Natural killer cell (primary cell): ENCODE measurements at regions not wholly inside any gene's neighbourhood (a gene's known extent, or its start where the extent isn't known, plus 50 kb on each side); places are given as distances from the start of the nearest gene placed in this dataset.

Experiments used
- ATAC-seq, 3 donors: fragments of 150-1000 bp in 2 of 3; fragments of 200-7000 bp in 1 of 3; cut with Tn5 transposase; 1 replicate in 1 of 3; 2 replicates in 2 of 3; pipeline ENCODE4 v1.10.0; 2021; ENCODE audit warnings: mild to moderate bottlenecking in 2 of 3, moderate library complexity in 2 of 3
- DNase-seq, 2 donors: peaks; one replicate each; pipeline versions ENCODE4 v3.0.0 to v3.0.0-alpha.2; 2013 to 2021; ENCODE audit warnings: mixed read lengths in 1 of 2
- H3K27ac ChIP-seq: one replicate; pipeline ENCODE4 v1.5.1; 2013; ENCODE audit warnings: mild to moderate bottlenecking, low read length
- H3K27me3 ChIP-seq: one replicate; pipeline ENCODE4 v1.6.1; 2013; ENCODE audit warnings: low read length; ENCODE audit not compliant: control insufficient read depth, insufficient read depth
- H3K36me3 ChIP-seq: one replicate; pipeline ENCODE4 v1.6.1; 2013; ENCODE audit warnings: low read length; ENCODE audit not compliant: control insufficient read depth, insufficient read depth
- H3K4me1 ChIP-seq: one replicate; pipeline ENCODE4 v1.6.1; 2013; ENCODE audit warnings: low read length; ENCODE audit not compliant: control insufficient read depth, insufficient read depth
- H3K4me3 ChIP-seq: one replicate; pipeline ENCODE4 v1.5.1; 2013; ENCODE audit warnings: low read length
- H3K9me3 ChIP-seq: one replicate; pipeline ENCODE4 v1.6.1; 2013; ENCODE audit warnings: low read length; ENCODE audit not compliant: control insufficient read depth, insufficient read depth
- H3K27ac Mint-ChIP-seq, 2 donors: one replicate each; pipeline ENCODE4 v1.8.0; 2022; ENCODE audit warnings: mild to moderate bottlenecking in 2 of 2, mixed read lengths in 2 of 2, moderate library complexity in 1 of 2
- H3K27me3 Mint-ChIP-seq, 2 donors: one replicate each; pipeline ENCODE4 v1.8.0; 2022; ENCODE audit warnings: low read depth in 2 of 2, mixed read lengths in 2 of 2
- H3K36me3 Mint-ChIP-seq: one replicate; pipeline ENCODE4 v1.8.0; 2022; ENCODE audit warnings: mixed read lengths
- H3K4me1 Mint-ChIP-seq, 2 donors: one replicate each; pipeline ENCODE4 v1.8.0; 2022; ENCODE audit warnings: mixed read lengths in 2 of 2
- H3K4me3 Mint-ChIP-seq: one replicate; pipeline ENCODE4 v1.8.0; 2022; ENCODE audit warnings: mild to moderate bottlenecking, moderate library complexity, mixed read lengths
- H3K9me3 Mint-ChIP-seq, 2 donors: one replicate each; pipeline ENCODE4 v1.8.0; 2022; ENCODE audit warnings: mixed read lengths in 2 of 2
- CTCF ChIP-seq: fragments of 200-600 bp; IDR thresholded peaks from one replicate; pipeline ENCODE4 v1.8.0; 2022; ENCODE audit warnings: antibody characterized with exemption
- WGBS: methylation state at CpG from one replicate; pipeline ENCODE4 v1.1.7; 2013; ENCODE audit warnings: missing lambda C conversion rate; ENCODE audit not compliant: insufficient coverage; 5-methylcytosine and 5-hydroxymethylcytosine counted together
- intact Hi-C: fragments of 100-400 bp; cut with micrococcal nuclease; formaldehyde crosslinking; loops from one replicate; pipeline ENCODE4 v1.14.2; 2022

DNA sequence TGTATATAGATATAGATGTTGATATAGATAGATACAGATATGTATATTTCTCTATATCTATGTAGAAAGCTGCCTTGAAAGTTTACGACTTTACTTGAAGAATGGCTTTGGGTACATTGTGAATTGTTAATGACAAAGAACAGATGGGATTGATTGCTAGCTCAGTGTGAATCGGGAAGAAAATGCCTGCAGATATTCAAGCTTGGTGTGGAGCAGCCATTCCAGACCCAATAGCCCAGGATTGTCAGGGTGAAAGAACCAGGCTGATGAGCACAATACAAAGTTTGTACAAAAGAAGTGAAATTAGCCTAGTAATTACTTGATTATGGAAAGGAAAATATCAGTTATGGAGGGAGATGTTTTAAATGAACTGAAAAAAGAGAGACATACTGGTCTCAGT is 946.2 kb downstream of the STPG2 start:
- Histone ChIP-seq H3K27me3 (no peaks in the 10 kb centered on the region), H3K4me1 (no peaks in the 10 kb centered on the region), H3K36me3 (no peaks in the 10 kb centered on the region), H3K27ac (no peak overlapping the region), H3K9me3 (no peaks in the 10 kb centered on the region), H3K4me3 (no peak overlapping the region)
- no peaks in the 10 kb centered on the region for H3K36me3 Mint-ChIP-seq
- H3K27me3 Mint-ChIP-seq, result no peaks in the 10 kb centered on the region
- 86% methylated on average over 2 of the region's 2 CpGs for WGBS
- H3K4me1 Mint-ChIP-seq, result no peaks in the 10 kb centered on the region
- TF ChIP-seq CTCF, result no peak
- no peak overlapping the region for H3K4me3 Mint-ChIP-seq
- ATAC-seq (no peak), DNase-seq (no peak)
- intact Hi-C loops, result no loop called here
- no peak overlapping the region for H3K27ac Mint-ChIP-seq
- peaks cover 5 to 10% of the 10 kb centered on the region in 2 donors for H3K9me3 Mint-ChIP-seq

- H3K4me3 Mint-ChIP-seq, result no peak overlapping the region
- no peaks in the 10 kb centered on the region for H3K36me3 ChIP-seq
- no peaks in the 10 kb centered on the region for H3K9me3 ChIP-seq
- intact Hi-C loops, result no loop called here
- H3K27me3 Mint-ChIP-seq, result no peaks in the 10 kb centered on the region
- no peaks in the 10 kb centered on the region for H3K36me3 Mint-ChIP-seq
- 87% methylated on average over 1 of the region's 1 CpG for WGBS
- no peak for TF ChIP-seq CTCF
- H3K4me1 Mint-ChIP-seq, result no peaks in the 10 kb centered on the region
- ATAC-seq (no peak), DNase-seq (no peak)
- H3K4me3 ChIP-seq, result no peak overlapping the region
- H3K27ac ChIP-seq, result no peak overlapping the region
- no peak overlapping the region for H3K27ac Mint-ChIP-seq
- H3K27me3 ChIP-seq, result no peaks in the 10 kb centered on the region
- H3K4me1 ChIP-seq, result no peaks in the 10 kb centered on the region
- H3K9me3 Mint-ChIP-seq, result peaks cover 12 to 15% of the 10 kb centered on the region in 2 donors
These were observed 934.5 kb downstream of the STPG2 start for GRCh38 chr4:97208749-97209148.

DNA sequence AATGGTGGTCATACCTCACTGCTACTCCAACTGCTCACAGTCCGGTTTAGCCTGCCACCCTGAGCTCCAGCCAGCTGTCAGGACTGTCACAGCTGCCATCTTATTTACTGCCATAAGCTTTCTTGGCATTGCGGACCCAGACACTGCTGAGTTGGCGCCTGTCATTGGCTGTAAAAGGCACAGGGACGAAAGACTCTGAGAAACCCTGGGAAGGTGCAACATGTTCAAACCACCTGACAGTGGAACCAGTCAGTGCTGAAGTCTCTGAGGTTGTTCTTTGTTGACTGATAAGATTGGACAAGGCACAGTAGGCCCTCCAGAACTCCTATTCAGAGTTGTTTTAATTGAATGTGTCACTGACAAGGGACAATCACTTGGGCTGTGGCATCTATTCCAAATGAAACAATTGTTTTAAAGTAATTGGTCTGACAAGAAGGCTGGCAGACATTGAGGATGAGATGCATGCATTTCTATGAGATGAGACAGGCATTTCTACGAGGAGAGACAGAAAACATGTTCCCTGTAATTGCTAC is 927.8 kb downstream of the STPG2 start:
- TF ChIP-seq CTCF, result no peak
- 82% methylated on average over 5 of the region's 5 CpGs for WGBS
- no peak for ATAC-seq

DNA sequence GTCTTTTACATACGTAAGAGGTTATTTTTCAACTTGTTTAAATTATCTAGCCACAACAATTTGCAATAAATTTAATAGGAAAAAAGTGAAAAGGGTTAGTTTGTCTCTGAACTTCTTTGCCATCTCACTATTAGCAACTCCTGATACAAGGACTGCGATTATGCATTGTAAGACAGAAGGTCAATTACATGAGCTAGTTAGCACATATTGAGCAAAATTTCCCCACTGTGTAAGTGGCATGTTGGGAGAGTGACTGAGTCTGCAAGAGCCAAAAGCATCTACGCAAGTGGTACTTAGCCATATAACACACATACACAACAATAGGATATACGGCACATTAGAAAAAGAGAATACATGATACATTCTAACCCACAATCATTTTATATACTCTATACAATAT is 927.2 kb downstream of the STPG2 start:
- no peak overlapping the region for H3K4me3 ChIP-seq
- intact Hi-C loops, result no loop called here
- DNase-seq (no peak), ATAC-seq (no peak)
- no peak overlapping the region for H3K27ac ChIP-seq
- H3K4me1 Mint-ChIP-seq, result no peaks in the 10 kb centered on the region
- H3K27me3 Mint-ChIP-seq, result no peaks in the 10 kb centered on the region
- peaks cover 8 to 10% of the 10 kb centered on the region in 2 donors for H3K9me3 Mint-ChIP-seq
- WGBS, result 92% methylated on average over 2 of the region's 4 CpGs
- no peak for TF ChIP-seq CTCF
- H3K36me3 Mint-ChIP-seq, result no peaks in the 10 kb centered on the region
- no peaks in the 10 kb centered on the region for H3K36me3 ChIP-seq
- H3K27ac Mint-ChIP-seq, result no peak overlapping the region
- no peak overlapping the region for H3K4me3 Mint-ChIP-seq
- no peaks in the 10 kb centered on the region for H3K27me3 ChIP-seq
- H3K9me3 ChIP-seq, result no peaks in the 10 kb centered on the region
- H3K4me1 ChIP-seq, result no peaks in the 10 kb centered on the region

More for the DNA sequence above, 927.8 kb downstream of the STPG2 start:
- Mint-ChIP-seq H3K4me3 (no peak overlapping the region), H3K4me1 (no peaks in the 10 kb centered on the region), H3K36me3 (no peaks in the 10 kb centered on the region), H3K27ac (no peak overlapping the region), H3K27me3 (no peaks in the 10 kb centered on the region), H3K9me3 (peaks cover 8 to 10% of the 10 kb centered on the region in 2 donors)
- no peak for DNase-seq
- H3K27ac ChIP-seq, result no peak overlapping the region
- no peaks in the 10 kb centered on the region for H3K4me1 ChIP-seq
- no peaks in the 10 kb centered on the region for H3K36me3 ChIP-seq
- no peak overlapping the region for H3K4me3 ChIP-seq
- H3K9me3 ChIP-seq, result no peaks in the 10 kb centered on the region
- intact Hi-C loops, result no loop called here
- no peaks in the 10 kb centered on the region for H3K27me3 ChIP-seq
